ENCODE measurements at regions not wholly inside any gene's neighbourhood (a gene's known extent, or its start where the extent isn't known, plus 50 kb on each side); places are given as distances from the start of the nearest gene placed in this dataset.

GRCh38 chr4:117387072-117387471 is 301.7 kb upstream of the TRAM1L1 start:
- H3K36me3 Mint-ChIP-seq (ENCODE audit: insufficient read depth): no peaks in the 10 kb centered on the region
- H3K9me3 Mint-ChIP-seq (ENCODE audit: low read depth): no peaks in the 10 kb centered on the region
- TF ChIP-seq CTCF (IDR thresholded peaks at IDR 0.05; ENCODE audit: unreplicated experiment): no peak
- no peak overlapping the region for H3K27ac Mint-ChIP-seq
- no peaks in the 10 kb centered on the region for H3K27me3 Mint-ChIP-seq
- H3K4me1 Mint-ChIP-seq (ENCODE audit: low read depth): no peaks in the 10 kb centered on the region
- H3K4me3 Mint-ChIP-seq (ENCODE audit: low read depth): no peak overlapping the region
- no peak for DNase-seq (ENCODE audit: low spot score, unreplicated experiment)

DNA sequence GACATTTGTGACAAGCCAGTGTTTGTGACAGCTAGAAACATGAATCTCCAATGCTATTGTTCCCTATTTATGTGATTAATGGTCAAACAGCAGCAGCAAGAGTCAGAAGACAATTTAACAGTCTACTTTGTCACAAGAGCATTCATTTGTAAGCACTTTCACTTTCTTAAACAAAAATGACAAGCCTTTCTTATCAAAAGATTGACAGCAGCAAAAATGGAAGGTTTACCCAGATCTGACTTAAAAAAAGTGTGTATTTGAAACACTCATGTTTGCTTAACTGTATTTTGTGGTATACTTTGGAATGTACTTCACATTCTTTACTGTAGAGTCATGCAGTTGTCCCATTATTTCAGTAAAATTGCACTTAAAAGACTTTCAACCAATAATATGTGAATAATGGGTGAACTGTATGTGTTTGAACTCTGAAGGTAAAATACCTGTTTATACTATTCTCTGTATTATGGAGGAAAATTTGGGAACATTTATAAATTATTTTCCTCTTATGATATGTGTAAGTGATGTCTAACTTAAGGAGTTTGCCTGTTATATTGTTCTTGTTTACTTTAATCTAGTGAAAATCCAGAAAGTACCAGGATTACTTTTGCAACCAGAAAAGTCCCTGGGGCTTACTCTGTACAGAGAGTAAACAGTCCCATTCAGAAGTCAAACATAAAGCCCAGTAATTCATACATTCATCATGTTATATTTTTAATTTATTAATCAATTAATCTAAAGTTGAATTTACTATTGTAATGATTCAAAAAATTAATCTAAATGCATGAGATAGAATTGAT is 314.9 kb upstream of the TRAM1L1 start:
- TF ChIP-seq CTCF (IDR thresholded peaks at IDR 0.05; ENCODE audit: unreplicated experiment): no peak
- H3K4me1 Mint-ChIP-seq (ENCODE audit: low read depth): no peaks in the 10 kb centered on the region
- no peak overlapping the region for H3K4me3 Mint-ChIP-seq (ENCODE audit: low read depth)
- DNase-seq (ENCODE audit: low spot score, unreplicated experiment): no peak
- no peaks in the 10 kb centered on the region for H3K36me3 Mint-ChIP-seq (ENCODE audit: insufficient read depth)
- peaks cover 3% of the 10 kb centered on the region for H3K9me3 Mint-ChIP-seq (ENCODE audit: low read depth)
- no peaks in the 10 kb centered on the region for H3K27me3 Mint-ChIP-seq
- no peak overlapping the region for H3K27ac Mint-ChIP-seq

GRCh38 chr4:117412661-117413060 is 327.3 kb upstream of the TRAM1L1 start:
- Mint-ChIP-seq H3K27ac (no peak overlapping the region), H3K4me1 (ENCODE audit: low read depth) (peaks cover 4% of the 10 kb centered on the region), H3K9me3 (ENCODE audit: low read depth) (no peaks in the 10 kb centered on the region), H3K36me3 (ENCODE audit: insufficient read depth) (no peaks in the 10 kb centered on the region), H3K27me3 (no peaks in the 10 kb centered on the region), H3K4me3 (ENCODE audit: low read depth) (no peak overlapping the region)
- no peak for DNase-seq (ENCODE audit: low spot score, unreplicated experiment)
- TF ChIP-seq CTCF (IDR thresholded peaks at IDR 0.05; ENCODE audit: unreplicated experiment): no peak

GRCh38 chr4:117417856-117418255 is 332.5 kb upstream of the TRAM1L1 start:
- Mint-ChIP-seq H3K27ac (no peak overlapping the region), H3K4me1 (ENCODE audit: low read depth) (peaks cover 10% of the 10 kb centered on the region), H3K27me3 (no peaks in the 10 kb centered on the region), H3K9me3 (ENCODE audit: low read depth) (no peaks in the 10 kb centered on the region), H3K36me3 (ENCODE audit: insufficient read depth) (no peaks in the 10 kb centered on the region), H3K4me3 (ENCODE audit: low read depth) (no peak overlapping the region)
- DNase-seq (ENCODE audit: low spot score, unreplicated experiment): no peak
- no peak for TF ChIP-seq CTCF (IDR thresholded peaks at IDR 0.05; ENCODE audit: unreplicated experiment)

- Mint-ChIP-seq H3K27ac (no peak overlapping the region), H3K27me3 (no peaks in the 10 kb centered on the region), H3K4me3 (ENCODE audit: low read depth) (no peak overlapping the region), H3K36me3 (ENCODE audit: insufficient read depth) (no peaks in the 10 kb centered on the region), H3K9me3 (ENCODE audit: low read depth) (no peaks in the 10 kb centered on the region), H3K4me1 (ENCODE audit: low read depth) (peaks cover 8% of the 10 kb centered on the region)
- TF ChIP-seq CTCF (IDR thresholded peaks at IDR 0.05; ENCODE audit: unreplicated experiment): no peak
- no peak for DNase-seq (ENCODE audit: low spot score, unreplicated experiment)
Observed at GRCh38 chr4:117420948-117421347, 335.6 kb upstream of the TRAM1L1 start.
